ENCODE measurements at regions not wholly inside any gene's neighbourhood (a gene's known extent, or its start where the extent isn't known, plus 50 kb on each side); places are given as distances from the start of the nearest gene placed in this dataset.
"Not testable (repeated sequence)": the region's sequence is repeated elsewhere in the genome, so short reads cannot be mapped to it uniquely, and the experiment has no call there.

DNA sequence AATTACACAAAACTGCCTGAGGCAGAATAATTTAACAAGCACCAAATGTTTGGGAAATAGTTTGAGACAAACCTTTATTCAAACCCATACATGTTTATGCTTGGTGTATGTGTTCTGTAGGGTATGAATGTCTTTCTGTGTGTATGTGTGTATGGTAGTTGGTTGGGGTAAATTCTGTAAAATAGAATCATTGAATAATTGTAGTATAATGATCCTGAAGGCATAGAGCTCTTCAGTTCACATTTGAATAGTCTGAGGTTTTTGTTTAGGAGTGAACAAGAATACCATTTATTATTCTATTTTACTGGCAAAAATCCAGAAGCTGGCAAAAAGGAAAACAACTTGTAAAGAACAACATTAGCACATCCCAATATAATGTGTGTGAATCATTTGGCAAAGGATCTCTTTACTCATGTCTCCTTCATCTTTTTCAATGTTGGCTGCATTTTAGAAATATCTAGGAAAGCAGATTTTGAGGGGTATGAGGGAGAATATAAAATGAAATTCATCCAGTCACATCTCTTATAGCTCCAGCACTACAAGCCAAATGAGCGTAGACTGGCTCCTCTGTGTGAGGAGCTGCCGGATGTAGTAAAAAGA, 70.4 kb upstream of the XIST start:
- Histone ChIP-seq H3K4me1 (no peaks in the 10 kb centered on the region), H3K27me3 (no peaks in the 10 kb centered on the region), H3K9me3 (no peaks in the 10 kb centered on the region), H3K4me3 (no peak overlapping the region), H3K27ac (no peak overlapping the region), H3K36me3 (ENCODE audit: low read depth, missing control alignments) (no peaks in the 10 kb centered on the region)
- WGBS, 2 donors = 82 to 89% methylated on average over 2 of the region's 2 CpGs
- no peak for TF ChIP-seq POLR2A (IDR thresholded peaks at IDR 0.05)
- TF ChIP-seq, protein P1, sequence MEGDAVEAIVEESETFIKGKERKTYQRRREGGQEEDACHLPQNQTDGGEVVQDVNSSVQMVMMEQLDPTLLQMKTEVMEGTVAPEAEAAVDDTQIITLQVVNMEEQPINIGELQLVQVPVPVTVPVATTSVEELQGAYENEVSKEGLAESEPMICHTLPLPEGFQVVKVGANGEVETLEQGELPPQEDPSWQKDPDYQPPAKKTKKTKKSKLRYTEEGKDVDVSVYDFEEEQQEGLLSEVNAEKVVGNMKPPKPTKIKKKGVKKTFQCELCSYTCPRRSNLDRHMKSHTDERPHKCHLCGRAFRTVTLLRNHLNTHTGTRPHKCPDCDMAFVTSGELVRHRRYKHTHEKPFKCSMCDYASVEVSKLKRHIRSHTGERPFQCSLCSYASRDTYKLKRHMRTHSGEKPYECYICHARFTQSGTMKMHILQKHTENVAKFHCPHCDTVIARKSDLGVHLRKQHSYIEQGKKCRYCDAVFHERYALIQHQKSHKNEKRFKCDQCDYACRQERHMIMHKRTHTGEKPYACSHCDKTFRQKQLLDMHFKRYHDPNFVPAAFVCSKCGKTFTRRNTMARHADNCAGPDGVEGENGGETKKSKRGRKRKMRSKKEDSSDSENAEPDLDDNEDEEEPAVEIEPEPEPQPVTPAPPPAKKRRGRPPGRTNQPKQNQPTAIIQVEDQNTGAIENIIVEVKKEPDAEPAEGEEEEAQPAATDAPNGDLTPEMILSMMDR (IDR thresholded peaks at IDR 0.05) = no peak
- intact Hi-C loops (cut with DNase I; ENCODE audit: low total_unique reads) = no loop called here
- DNase-seq = no peak

DNA sequence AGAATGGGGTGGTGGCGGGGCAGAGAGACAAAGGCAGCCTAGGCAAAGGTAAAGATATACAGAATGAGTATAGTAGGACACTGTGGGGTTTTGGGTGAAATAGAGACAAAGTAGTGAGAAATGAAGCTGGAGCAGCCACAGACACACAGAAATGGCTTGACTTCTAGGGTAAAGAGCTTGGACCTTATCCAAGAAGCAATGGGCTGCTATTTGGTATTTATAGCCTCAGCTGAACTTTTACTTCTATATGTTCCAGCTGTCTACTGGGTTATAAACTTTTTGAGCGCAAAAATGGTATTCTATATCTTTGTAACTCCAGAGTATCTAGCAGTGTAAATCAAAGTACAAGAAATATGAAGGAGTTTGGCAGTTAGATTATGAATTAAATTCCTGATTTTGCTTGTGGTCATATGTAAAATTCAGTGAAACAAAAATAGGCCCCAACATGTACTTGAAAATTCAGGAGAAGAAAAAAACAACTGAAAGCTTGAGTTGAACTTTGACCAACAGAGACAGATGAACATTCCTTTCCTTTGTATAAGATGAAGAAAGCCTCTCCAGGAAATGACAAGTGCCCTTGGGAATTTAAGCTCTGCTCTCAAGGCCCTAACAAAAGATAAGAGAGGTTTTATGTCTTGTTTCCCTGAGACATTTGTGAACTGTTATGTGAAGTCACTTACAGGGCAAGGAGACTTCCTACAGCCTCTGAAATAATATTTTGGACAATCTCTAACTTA, 64.6 kb upstream of the XIST start:
- intact Hi-C loops (cut with DNase I; ENCODE audit: low total_unique reads) = no loop called here

DNA sequence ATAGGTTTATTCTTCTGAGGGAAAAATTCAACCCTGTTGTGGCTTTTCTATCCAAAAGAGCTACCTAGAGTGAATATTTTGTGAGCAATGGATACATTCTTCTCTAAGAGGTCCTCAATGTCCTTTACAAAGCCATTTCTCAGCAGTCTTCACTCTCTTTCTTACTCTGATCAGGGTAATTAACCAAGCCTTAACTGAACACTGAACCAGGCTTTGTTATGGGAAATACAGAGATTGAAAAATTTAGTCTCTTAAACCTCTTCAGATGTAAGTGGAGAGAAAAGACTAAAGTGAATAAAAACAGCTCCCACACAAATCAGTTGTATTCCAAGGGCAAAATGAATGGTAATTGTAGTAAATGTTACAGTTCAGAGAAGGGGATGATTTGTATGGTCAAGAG, 64.0 kb upstream of the XIST start:
- Histone ChIP-seq H3K4me1 (no peaks in the 10 kb centered on the region), H3K27me3 (no peaks in the 10 kb centered on the region), H3K4me3 (no peak overlapping the region), H3K27ac (no peak overlapping the region), H3K9me3 (no peaks in the 10 kb centered on the region), H3K36me3 (ENCODE audit: low read depth, missing control alignments) (no peaks in the 10 kb centered on the region)
- intact Hi-C loops (cut with DNase I; ENCODE audit: low total_unique reads) = no loop called here
- TF ChIP-seq POLR2A (IDR thresholded peaks at IDR 0.05) = no peak
- TF ChIP-seq, protein P1 (IDR thresholded peaks at IDR 0.05) = no peak
- DNase-seq = no peak

More for the DNA sequence above, 64.6 kb upstream of the XIST start:
- DNase-seq = no peak
- Histone ChIP-seq H3K27me3 (no peaks in the 10 kb centered on the region), H3K4me3 (no peak overlapping the region), H3K9me3 (no peaks in the 10 kb centered on the region), H3K36me3 (ENCODE audit: low read depth, missing control alignments) (no peaks in the 10 kb centered on the region), H3K4me1 (no peaks in the 10 kb centered on the region), H3K27ac (no peak overlapping the region)
- 73 to 78% methylated on average over 2 of the region's 2 CpGs for WGBS, 2 donors
- TF ChIP-seq POLR2A (IDR thresholded peaks at IDR 0.05) = no peak
- TF ChIP-seq, protein P1 (IDR thresholded peaks at IDR 0.05) = no peak

DNA sequence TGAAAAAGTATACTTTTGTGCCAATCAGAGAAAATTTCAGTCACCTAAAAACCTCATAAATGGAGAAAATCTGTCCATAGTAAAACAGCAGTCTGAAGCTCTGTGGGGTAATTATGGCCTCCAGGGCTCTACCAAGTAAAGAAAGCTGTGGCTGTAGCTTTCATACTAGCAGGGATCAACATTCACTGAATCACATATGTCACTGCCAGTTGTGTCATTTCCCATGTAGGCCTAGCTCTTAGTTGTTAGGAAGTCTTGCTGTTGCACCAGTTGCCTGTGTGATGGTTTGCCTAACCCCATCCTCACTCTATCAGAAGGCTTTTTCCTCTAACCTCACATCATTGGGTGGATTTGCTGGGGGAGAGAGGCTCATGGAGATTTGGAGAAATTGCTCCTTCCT, 62.3 kb upstream of the XIST start:
- not testable (repeated sequence) for H3K36me3 ChIP-seq (ENCODE audit: low read depth, missing control alignments); H3K4me1 ChIP-seq

DNA sequence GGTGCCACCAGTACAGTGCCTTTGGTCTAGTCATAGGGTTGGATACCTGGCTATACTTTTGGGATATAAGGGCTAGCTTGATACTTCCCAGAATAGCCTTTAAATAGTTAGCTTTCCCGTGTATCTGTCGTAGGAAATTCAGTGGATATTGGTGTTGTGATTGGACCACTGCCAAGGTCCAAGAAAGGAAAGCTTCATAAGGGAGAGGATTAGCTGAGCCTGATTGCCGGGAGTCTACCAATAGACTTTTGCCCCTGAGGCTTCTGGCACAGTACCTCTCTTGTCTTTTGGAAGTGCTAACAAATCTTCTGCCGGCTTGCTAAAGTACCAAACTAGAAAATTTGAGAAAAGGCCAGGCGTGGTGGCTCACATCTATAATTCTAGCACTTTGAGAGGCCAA, 61.1 kb upstream of the XIST start:
- H3K27ac ChIP-seq = no peak overlapping the region
- H3K4me3 ChIP-seq = no peak overlapping the region
- no peaks in the 10 kb centered on the region for H3K36me3 ChIP-seq (ENCODE audit: low read depth, missing control alignments)
- H3K4me1 ChIP-seq = no peaks in the 10 kb centered on the region
- H3K9me3 ChIP-seq = no peaks in the 10 kb centered on the region
- no peaks in the 10 kb centered on the region for H3K27me3 ChIP-seq
- no peak for DNase-seq
- TF ChIP-seq, protein P1 (IDR thresholded peaks at IDR 0.05) = no peak
- no peak for TF ChIP-seq POLR2A (IDR thresholded peaks at IDR 0.05)
- intact Hi-C loops (cut with DNase I; ENCODE audit: low total_unique reads) = no loop called here
- 13 to 44% methylated on average over 3 to 5 of the region's 5 CpGs for WGBS, 2 donors

More for the DNA sequence above, 62.3 kb upstream of the XIST start:
- DNase-seq; H3K27ac ChIP-seq; H3K4me3 ChIP-seq; H3K9me3 ChIP-seq; H3K27me3 ChIP-seq; intact Hi-C loops (cut with DNase I; ENCODE audit: low total_unique reads): not testable (repeated sequence)

DNA sequence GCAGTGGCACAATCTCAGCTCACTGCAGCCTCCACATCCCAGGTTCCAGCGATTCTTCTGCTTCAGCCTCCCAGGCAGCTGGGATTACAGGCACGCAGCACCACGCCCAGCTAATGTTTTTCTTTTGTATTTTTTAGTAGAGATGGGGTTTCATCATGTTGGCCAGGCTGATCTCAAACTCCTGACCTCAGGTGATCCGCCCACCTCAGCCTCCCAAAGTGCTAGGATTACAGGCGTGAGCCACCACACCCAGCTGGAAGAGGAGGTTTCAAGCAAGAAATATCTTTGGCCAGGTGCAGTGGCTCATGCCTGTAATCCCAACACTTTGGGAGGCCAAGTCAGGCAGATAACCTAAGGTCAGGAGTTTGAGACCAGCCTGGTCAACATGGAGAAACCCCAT, 59.4 kb upstream of the XIST start:
- WGBS, 2 donors = 98 to 100% methylated on average over 3 to 5 of the region's 5 CpGs
- H3K9me3 ChIP-seq; H3K4me1 ChIP-seq; H3K27me3 ChIP-seq; intact Hi-C loops (cut with DNase I; ENCODE audit: low total_unique reads); H3K27ac ChIP-seq; H3K36me3 ChIP-seq (ENCODE audit: low read depth, missing control alignments); H3K4me3 ChIP-seq; DNase-seq: not testable (repeated sequence)

DNA sequence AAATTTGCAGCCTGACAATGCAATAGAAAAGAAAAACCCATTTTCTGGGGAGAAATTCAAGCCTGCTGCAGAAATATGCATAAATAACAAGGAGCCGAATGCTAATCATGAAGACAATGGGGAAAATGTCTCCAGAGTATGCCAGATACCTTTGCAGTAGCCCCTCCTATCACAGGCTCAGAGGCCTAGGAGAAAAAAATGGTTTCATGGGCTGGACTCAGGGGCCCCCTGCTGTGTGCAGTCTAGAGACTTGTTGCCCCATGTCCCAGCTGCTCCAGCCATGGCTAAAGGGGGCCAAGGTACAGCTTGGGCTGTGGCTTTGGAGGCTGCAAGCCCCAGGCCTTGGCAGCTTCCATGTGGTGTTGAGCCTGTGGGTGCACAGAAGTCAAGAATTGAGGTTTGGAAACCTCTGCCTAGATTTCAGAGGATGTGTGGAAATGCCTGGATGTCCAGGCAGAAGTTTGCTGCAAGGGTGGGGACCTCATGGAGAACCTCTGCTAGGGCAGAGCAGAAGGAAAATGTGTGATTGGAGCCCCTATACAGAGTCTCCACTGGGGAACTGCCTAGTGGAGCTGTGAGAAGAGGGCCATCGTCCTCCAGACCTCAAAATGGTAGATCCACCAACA, 53.3 kb upstream of the XIST start:
- H3K4me3 ChIP-seq; intact Hi-C loops (cut with DNase I; ENCODE audit: low total_unique reads); H3K9me3 ChIP-seq; H3K27me3 ChIP-seq; DNase-seq; H3K27ac ChIP-seq; H3K36me3 ChIP-seq (ENCODE audit: low read depth, missing control alignments); H3K4me1 ChIP-seq: not testable (repeated sequence)
- 100% methylated on average over 2 of the region's 2 CpGs for WGBS, 2 donors

All from testis (tissue), 2 donors.